PC-3 (cell line): ENCODE measurements at regions not wholly inside any gene's neighbourhood (a gene's known extent, or its start where the extent isn't known, plus 50 kb on each side); places are given as distances from the start of the nearest gene placed in this dataset.

ENCODE experiments used
- ATAC-seq: fragments of 200-7000 bp; cut with Tn5 transposase; 2 replicates; pipeline ENCODE4 v1.9.1; 2020; ENCODE audit warnings: mild to moderate bottlenecking, moderate library complexity
- BruUV-seq: library from RNA; stranded (reverse); fragments of 400-500 nt; replicated peaks from 2 replicates; lab custom pipeline; 2021; lab: Mats Ljungman, UMichigan
- CTCF ChIA-PET: fragments of 300-600 bp; sonication (Branson Sonifier 250); formaldehyde crosslinking; loops from one replicate; lab custom pipeline; 2022; ENCODE audit warnings: antibody characterized with exemption; lab: Charles Lee
- POLR2A ChIA-PET: fragments of 300-600 bp; sonication (Branson Sonifier 250); formaldehyde crosslinking; loops from one replicate; lab custom pipeline; 2022; ENCODE audit warnings: antibody characterized with exemption; ENCODE audit not compliant: unreplicated experiment; lab: Charles Lee
- DNase-seq: peaks from one replicate; pipeline ENCODE4 v3.0.0-alpha.2; 2015
- H2AFZ ChIP-seq: fragments of 300-600 bp; sonication (generic); 2 replicates; pipeline ENCODE4 v1.6.0; 2016; ENCODE audit warnings: antibody characterized with exemption, low read length
- H3F3A ChIP-seq: fragments of 300-600 bp; sonication (generic); one replicate; pipeline ENCODE4 v1.6.0; 2017; ENCODE audit warnings: antibody characterized with exemption, low read length, control low read depth, mild to moderate bottlenecking; ENCODE audit not compliant: unreplicated experiment
- H3K27ac ChIP-seq: fragments of 300-600 bp; sonication (generic); 2 replicates; pipeline ENCODE4 v1.5.1; 2016; ENCODE audit warnings: mild to moderate bottlenecking, low read length
- H3K27me3 ChIP-seq: fragments of 300-600 bp; sonication (generic); 2 replicates; pipeline ENCODE4 v1.6.1; 2016; ENCODE audit warnings: low read length, mixed read lengths
- H3K36me3 ChIP-seq: fragments of 300-600 bp; sonication (generic); 2 replicates; pipeline ENCODE4 v1.6.1; 2016; ENCODE audit warnings: low read depth, mixed run types, low read length, mixed read lengths
- H3K4me1 ChIP-seq: fragments of 300-600 bp; sonication (generic); 2 replicates; pipeline ENCODE4 v1.5.1; 2016; ENCODE audit warnings: low read length; ENCODE audit not compliant: insufficient read depth
- H3K4me2 ChIP-seq: fragments of 300-600 bp; sonication (generic); 2 replicates; pipeline ENCODE4 v1.6.0; 2016; ENCODE audit warnings: low read length
- H3K4me3 ChIP-seq: fragments of 300-600 bp; sonication (generic); 2 replicates; pipeline ENCODE4 v1.5.1; 2016; ENCODE audit warnings: mild to moderate bottlenecking, low read length, mixed read lengths
- H3K79me2 ChIP-seq: fragments of 300-600 bp; sonication (generic); 2 replicates; pipeline ENCODE4 v1.6.1; 2017; ENCODE audit warnings: low read length, mixed read lengths
- H3K9ac ChIP-seq: fragments of 300-600 bp; sonication (generic); 2 replicates; pipeline ENCODE4 v1.6.0; 2016; ENCODE audit warnings: mild to moderate bottlenecking, low read length
- H3K9me2 ChIP-seq: fragments of 300-600 bp; sonication (generic); replicated peaks from 2 replicates; pipeline ENCODE4 v1.6.1; 2016; ENCODE audit warnings: mixed run types, low read length, mixed read lengths
- H3K9me3 ChIP-seq: fragments of 300-600 bp; sonication (generic); 2 replicates; pipeline ENCODE4 v1.6.1; 2016; ENCODE audit warnings: low read length, mixed read lengths
- H4K20me1 ChIP-seq: fragments of 300-600 bp; sonication (generic); 2 replicates; pipeline ENCODE4 v1.6.1; 2016; ENCODE audit warnings: low read length, mixed read lengths
- EZH2 ChIP-seq: fragments of 300-600 bp; sonication (generic); IDR thresholded peaks from one replicate; pipeline ENCODE4 v1.6.1; 2017; ENCODE audit warnings: antibody characterized with exemption, mild to moderate bottlenecking, low read length; ENCODE audit not compliant: unreplicated experiment
- EZH2phosphoT487 ChIP-seq: fragments of 300-600 bp; sonication (generic); IDR thresholded peaks from 2 replicates; pipeline ENCODE4 v1.6.1; 2018; ENCODE audit warnings: mild to moderate bottlenecking, antibody characterized with exemption, low read length, borderline replicate concordance
- intact Hi-C: fragments of 100-400 bp; cut with micrococcal nuclease; formaldehyde crosslinking; loops from 2 replicates; pipeline ENCODE4 v1.9.0; 2023
- TF ChIP-seq, protein P1 (sequence below): fragments of 300-600 bp; sonication (generic); conservative IDR thresholded peaks from 2 replicates; pipeline ENCODE4 v1.5.1; 2017; ENCODE audit warnings: antibody characterized with exemption, low read depth, mild to moderate bottlenecking, low read length

DNA sequence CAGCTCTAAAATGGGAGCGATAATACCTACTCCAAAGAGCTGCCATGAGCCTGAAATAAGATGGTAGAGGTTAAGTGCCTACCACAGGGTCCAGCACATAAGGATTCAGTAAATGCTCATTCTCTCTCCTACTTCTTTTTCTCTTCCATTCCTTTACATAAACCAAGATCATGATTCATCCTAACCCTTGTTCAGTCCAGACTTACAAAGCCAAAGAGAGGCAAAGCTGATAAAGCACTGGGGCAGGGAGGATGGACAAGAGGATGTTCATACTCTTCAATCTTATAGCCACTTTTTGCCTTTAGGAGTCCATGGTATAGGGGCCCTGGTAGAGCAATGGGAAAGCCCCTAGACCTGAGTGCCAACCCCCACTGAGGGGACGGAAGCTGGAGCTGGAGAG, 75.6 kb upstream of the PKDCC start:
- Histone ChIP-seq H3K4me2 (no peak overlapping the region), H4K20me1 (no peaks in the 10 kb centered on the region), H3K36me3 (no peaks in the 10 kb centered on the region), H3K9me3 (no peaks in the 10 kb centered on the region), H3K9ac (no peak overlapping the region), H3K27ac (no peak overlapping the region), H3F3A (no peaks in the 10 kb centered on the region), H2AFZ (no peak overlapping the region), H3K79me2 (no peaks in the 10 kb centered on the region), H3K9me2 (no peaks in the 10 kb centered on the region), H3K27me3 (no peaks in the 10 kb centered on the region), H3K4me3 (no peak overlapping the region), H3K4me1 (peaks cover 3% of the 10 kb centered on the region)
- TF ChIP-seq, protein P1, sequence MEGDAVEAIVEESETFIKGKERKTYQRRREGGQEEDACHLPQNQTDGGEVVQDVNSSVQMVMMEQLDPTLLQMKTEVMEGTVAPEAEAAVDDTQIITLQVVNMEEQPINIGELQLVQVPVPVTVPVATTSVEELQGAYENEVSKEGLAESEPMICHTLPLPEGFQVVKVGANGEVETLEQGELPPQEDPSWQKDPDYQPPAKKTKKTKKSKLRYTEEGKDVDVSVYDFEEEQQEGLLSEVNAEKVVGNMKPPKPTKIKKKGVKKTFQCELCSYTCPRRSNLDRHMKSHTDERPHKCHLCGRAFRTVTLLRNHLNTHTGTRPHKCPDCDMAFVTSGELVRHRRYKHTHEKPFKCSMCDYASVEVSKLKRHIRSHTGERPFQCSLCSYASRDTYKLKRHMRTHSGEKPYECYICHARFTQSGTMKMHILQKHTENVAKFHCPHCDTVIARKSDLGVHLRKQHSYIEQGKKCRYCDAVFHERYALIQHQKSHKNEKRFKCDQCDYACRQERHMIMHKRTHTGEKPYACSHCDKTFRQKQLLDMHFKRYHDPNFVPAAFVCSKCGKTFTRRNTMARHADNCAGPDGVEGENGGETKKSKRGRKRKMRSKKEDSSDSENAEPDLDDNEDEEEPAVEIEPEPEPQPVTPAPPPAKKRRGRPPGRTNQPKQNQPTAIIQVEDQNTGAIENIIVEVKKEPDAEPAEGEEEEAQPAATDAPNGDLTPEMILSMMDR, result no peak
- TF ChIP-seq EZH2phosphoT487 (no peak), EZH2 (no peak)
- intact Hi-C loops, result no loop called here
- ATAC-seq (no peak), DNase-seq (no peak)
- ChIA-PET POLR2A (no interaction called here), CTCF (no interaction called here)
- BruUV-seq, result no TSS peak

- no peaks in the 10 kb centered on the region for H3K9me2 ChIP-seq
- no peak overlapping the region for H3K9ac ChIP-seq
- no peak overlapping the region for H3K27ac ChIP-seq
- no peaks in the 10 kb centered on the region for H3K9me3 ChIP-seq
- no peak overlapping the region for H2AFZ ChIP-seq
- no peaks in the 10 kb centered on the region for H3K36me3 ChIP-seq
- H4K20me1 ChIP-seq, result no peaks in the 10 kb centered on the region
- H3K4me1 ChIP-seq, result no peaks in the 10 kb centered on the region
- no peak for ATAC-seq
- H3K79me2 ChIP-seq, result no peaks in the 10 kb centered on the region
- no peak overlapping the region for H3K4me3 ChIP-seq
- intact Hi-C loops, result no loop called here
- no peak overlapping the region for H3K4me2 ChIP-seq
- DNase-seq, result no peak
- BruUV-seq, result no TSS peak
- CTCF ChIA-PET, result no interaction called here
- POLR2A ChIA-PET, result no interaction called here
- no peak for TF ChIP-seq EZH2
- TF ChIP-seq EZH2phosphoT487, result no peak
- TF ChIP-seq, protein P1, result no peak
- H3K27me3 ChIP-seq, result no peaks in the 10 kb centered on the region
- no peaks in the 10 kb centered on the region for H3F3A ChIP-seq
These were observed 75.0 kb upstream of the PKDCC start for GRCh38 chr2:41972819-41973218.

DNA sequence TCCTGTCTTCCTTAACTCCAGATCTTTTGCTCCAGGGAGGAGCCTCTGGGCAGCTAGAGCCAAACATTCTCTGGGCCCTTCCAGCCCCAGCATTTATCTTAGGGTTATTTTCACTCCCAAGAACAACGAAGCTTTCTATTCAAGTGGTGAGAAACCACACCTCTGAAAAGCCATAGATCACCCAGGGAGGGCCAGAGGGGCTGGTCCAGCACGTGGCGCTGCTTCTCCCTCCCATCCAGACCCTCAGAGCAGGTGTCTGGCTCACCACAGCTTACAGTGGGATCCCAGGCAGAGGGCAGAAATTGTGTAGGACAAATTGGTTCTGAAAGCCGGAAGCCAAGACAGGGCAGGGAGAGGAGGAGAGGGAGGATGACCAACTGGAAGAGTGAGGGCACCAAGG, 74.0 kb upstream of the PKDCC start:
- Histone ChIP-seq H3K4me1 (no peaks in the 10 kb centered on the region), H3K9me3 (no peaks in the 10 kb centered on the region), H3K27me3 (no peaks in the 10 kb centered on the region), H3K9me2 (no peaks in the 10 kb centered on the region), H3K27ac (no peak overlapping the region), H3K9ac (no peak overlapping the region), H3K36me3 (no peaks in the 10 kb centered on the region), H3K4me2 (no peak overlapping the region), H3F3A (no peaks in the 10 kb centered on the region), H3K4me3 (no peak overlapping the region), H3K79me2 (no peaks in the 10 kb centered on the region), H4K20me1 (no peaks in the 10 kb centered on the region), H2AFZ (no peak overlapping the region)
- intact Hi-C loops, result no loop called here
- DNase-seq (no peak), ATAC-seq (no peak)
- no TSS peak for BruUV-seq
- POLR2A ChIA-PET, result no interaction called here
- CTCF ChIA-PET, result interaction anchor here (0.6 kb wide), 1 partner anchor 104 kb away, joined by 3 read pairs; no protein-coding TSS in a partner anchor
- TF ChIP-seq, protein P1, result no peak
- TF ChIP-seq EZH2phosphoT487, result no peak
- TF ChIP-seq EZH2, result no peak
